Cardiac muscle cell (in vitro differentiated cells and primary cell): ENCODE measurements at regions not wholly inside any gene's neighbourhood (a gene's known extent, or its start where the extent isn't known, plus 50 kb on each side); places are given as distances from the start of the nearest gene placed in this dataset.
A peak's percentile ranks its signal among the peaks of the same experiment; 100 is the strongest.
"Not testable (repeated sequence)": the region's sequence is repeated elsewhere in the genome, so short reads cannot be mapped to it uniquely, and the experiment has no call there.

ENCODE experiments used
- DNase-seq, 2 donors: peaks; one replicate each; pipeline versions ENCODE4 v3.0.0 to v3.0.0-alpha.2; 2010 to 2017; ENCODE audit warnings: low read depth in 1 of 2, low spot score in 1 of 2
- H3K27ac ChIP-seq: fragments of 200-600 bp; sonication (generic); 2 replicates; pipeline ENCODE4 v1.5.1; 2016
- H3K27me3 ChIP-seq: fragments of 200-600 bp; sonication (generic); 2 replicates; pipeline ENCODE4 v1.6.0; 2016; ENCODE audit warnings: control low read depth
- H3K36me3 ChIP-seq: fragments of 200-600 bp; sonication (generic); 2 replicates; pipeline ENCODE4 v1.5.1; 2016; ENCODE audit warnings: control low read depth
- H3K4me1 ChIP-seq: fragments of 200-600 bp; sonication (generic); 2 replicates; pipeline ENCODE4 v1.8.1; 2017; ENCODE audit warnings: low read depth, mild to moderate bottlenecking, mixed run types
- H3K4me3 ChIP-seq: fragments of 200-600 bp; sonication (generic); 2 replicates; pipeline ENCODE4 v1.5.1; 2016; ENCODE audit warnings: mild to moderate bottlenecking
- H3K9me3 ChIP-seq: fragments of 200-600 bp; sonication (generic); 2 replicates; pipeline ENCODE4 v1.5.1; 2017; ENCODE audit warnings: low read depth, mild to moderate bottlenecking, control low read depth
- TF ChIP-seq, protein P1 (sequence below): IDR thresholded peaks from 2 replicates; pipeline ENCODE4 v1.5.1; 2012; ENCODE audit warnings: low read depth, mild to moderate bottlenecking, low read length

DNA sequence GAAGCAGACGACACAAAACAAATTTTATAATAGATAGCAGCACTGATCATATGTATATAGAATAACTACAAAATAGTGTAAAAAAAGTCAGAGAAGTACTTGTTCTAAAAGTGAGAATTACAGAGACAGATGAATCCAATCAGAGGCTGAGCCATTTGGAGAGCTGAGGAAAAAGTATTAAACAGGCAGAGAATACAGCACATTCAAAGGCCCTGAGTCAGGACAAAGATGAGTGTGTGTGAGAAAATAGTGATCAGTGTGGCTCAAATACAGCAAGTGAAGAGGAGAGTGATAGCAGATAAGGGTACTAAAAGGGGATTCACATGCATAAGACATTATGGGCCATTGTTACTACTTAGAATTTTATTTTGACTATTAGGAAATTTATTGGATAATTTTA, 430.6 kb upstream of the BRINP3 start:
- TF ChIP-seq, protein P1, sequence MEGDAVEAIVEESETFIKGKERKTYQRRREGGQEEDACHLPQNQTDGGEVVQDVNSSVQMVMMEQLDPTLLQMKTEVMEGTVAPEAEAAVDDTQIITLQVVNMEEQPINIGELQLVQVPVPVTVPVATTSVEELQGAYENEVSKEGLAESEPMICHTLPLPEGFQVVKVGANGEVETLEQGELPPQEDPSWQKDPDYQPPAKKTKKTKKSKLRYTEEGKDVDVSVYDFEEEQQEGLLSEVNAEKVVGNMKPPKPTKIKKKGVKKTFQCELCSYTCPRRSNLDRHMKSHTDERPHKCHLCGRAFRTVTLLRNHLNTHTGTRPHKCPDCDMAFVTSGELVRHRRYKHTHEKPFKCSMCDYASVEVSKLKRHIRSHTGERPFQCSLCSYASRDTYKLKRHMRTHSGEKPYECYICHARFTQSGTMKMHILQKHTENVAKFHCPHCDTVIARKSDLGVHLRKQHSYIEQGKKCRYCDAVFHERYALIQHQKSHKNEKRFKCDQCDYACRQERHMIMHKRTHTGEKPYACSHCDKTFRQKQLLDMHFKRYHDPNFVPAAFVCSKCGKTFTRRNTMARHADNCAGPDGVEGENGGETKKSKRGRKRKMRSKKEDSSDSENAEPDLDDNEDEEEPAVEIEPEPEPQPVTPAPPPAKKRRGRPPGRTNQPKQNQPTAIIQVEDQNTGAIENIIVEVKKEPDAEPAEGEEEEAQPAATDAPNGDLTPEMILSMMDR, result no peak
- Histone ChIP-seq H3K27ac (no peak overlapping the region), H3K4me3 (no peak overlapping the region), H3K36me3 (no peaks in the 10 kb centered on the region), H3K9me3 (no peaks in the 10 kb centered on the region), H3K4me1 (no peaks in the 10 kb centered on the region), H3K27me3 (no peaks in the 10 kb centered on the region)
- DNase-seq, result no peak

DNA sequence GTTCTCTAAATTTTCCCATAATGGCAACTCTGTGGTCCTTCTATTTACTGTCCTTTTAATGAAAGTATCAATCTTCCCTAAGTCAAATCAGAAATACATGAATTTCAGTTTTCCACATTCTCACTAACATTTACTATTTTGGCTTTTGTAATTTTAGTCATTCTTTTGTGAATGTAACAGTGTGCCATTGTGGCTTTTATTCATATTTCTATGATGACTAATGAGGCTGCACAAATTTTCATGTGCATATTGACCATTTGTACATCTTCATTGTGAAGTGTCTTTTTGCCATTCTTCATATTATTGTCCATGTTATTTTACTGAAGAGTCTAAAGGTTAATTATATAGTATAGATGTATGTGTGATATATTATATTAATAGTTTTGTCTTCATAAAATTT, 431.0 kb upstream of the BRINP3 start:
- DNase-seq, result peak in 1 of 2 donors; percentile 21
- no peaks in the 10 kb centered on the region for H3K9me3 ChIP-seq
- no peaks in the 10 kb centered on the region for H3K36me3 ChIP-seq
- H3K4me1 ChIP-seq, result no peaks in the 10 kb centered on the region
- TF ChIP-seq, protein P1, result no peak
- H3K4me3 ChIP-seq, result no peak overlapping the region
- no peak overlapping the region for H3K27ac ChIP-seq
- no peaks in the 10 kb centered on the region for H3K27me3 ChIP-seq

DNA sequence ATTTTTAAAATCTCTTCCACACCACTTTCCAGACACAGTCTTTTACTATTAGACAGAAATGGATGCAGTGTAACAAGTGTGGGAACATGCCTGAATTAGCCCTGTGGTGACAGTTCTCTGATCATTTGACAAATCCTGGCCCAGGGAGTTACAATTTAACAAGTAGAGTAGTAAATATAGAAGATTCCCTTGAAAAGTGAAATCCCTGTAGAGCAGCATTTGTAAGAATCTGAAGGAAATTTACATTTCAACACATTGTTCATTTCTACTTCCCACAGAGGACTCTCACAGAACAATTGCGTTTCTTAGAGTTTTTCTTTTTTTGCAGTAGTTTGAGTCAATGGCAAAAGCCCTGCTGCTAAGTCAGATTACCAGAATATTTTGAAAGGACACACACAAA, 458.3 kb upstream of the BRINP3 start:
- Histone ChIP-seq H3K36me3 (no peaks in the 10 kb centered on the region), H3K9me3 (no peaks in the 10 kb centered on the region), H3K4me3 (no peak overlapping the region), H3K27me3 (no peaks in the 10 kb centered on the region), H3K4me1 (no peaks in the 10 kb centered on the region), H3K27ac (no peak overlapping the region)
- DNase-seq, result no peak
- TF ChIP-seq, protein P1, result no peak

DNA sequence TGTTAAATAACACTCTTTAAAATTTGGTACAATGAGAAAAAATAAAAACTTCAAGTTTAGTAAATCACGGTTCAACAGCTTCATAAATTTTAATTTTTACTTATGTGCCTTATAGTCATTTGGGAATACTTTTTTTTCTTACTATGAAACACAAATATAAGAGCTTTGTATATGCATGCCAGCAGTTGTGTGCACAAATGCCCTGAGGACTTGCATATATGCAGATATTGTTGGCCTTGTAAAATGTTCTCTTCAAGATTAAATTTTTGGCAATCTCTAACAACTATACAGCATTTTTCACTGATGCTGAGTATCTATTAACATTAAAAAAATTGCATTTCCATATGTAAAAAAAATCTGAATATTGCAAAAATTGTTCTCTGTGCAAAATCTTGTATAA, 458.7 kb upstream of the BRINP3 start:
- no peaks in the 10 kb centered on the region for H3K27me3 ChIP-seq
- no peak overlapping the region for H3K4me3 ChIP-seq
- H3K36me3 ChIP-seq, result no peaks in the 10 kb centered on the region
- no peak overlapping the region for H3K27ac ChIP-seq
- H3K9me3 ChIP-seq, result no peaks in the 10 kb centered on the region
- no peak for DNase-seq
- H3K4me1 ChIP-seq, result no peaks in the 10 kb centered on the region
- TF ChIP-seq, protein P1, result no peak

DNA sequence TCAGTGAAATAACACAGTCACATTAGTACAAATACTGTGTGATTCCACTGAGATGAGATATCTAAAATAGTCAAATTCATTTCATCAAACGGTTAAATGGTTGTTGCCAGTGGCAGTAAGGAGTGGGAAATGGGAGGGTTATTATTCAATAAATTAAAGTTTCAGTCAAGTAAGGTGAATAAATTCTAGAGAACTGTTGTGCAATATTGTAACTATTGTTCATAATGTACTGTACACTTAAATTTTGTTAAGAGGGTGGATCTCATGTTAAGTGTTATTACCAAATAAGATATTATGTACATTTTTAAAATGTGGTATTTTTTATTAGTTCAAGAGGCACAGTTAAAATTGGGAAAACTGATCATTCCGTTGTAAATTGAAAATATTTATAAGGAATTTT, 463.3 kb upstream of the BRINP3 start:
- Histone ChIP-seq H3K4me1 (no peaks in the 10 kb centered on the region), H3K27me3 (no peaks in the 10 kb centered on the region), H3K9me3 (no peaks in the 10 kb centered on the region), H3K27ac (no peak overlapping the region), H3K36me3 (no peaks in the 10 kb centered on the region), H3K4me3 (no peak overlapping the region)
- DNase-seq, result no peak
- TF ChIP-seq, protein P1, result no peak

DNA sequence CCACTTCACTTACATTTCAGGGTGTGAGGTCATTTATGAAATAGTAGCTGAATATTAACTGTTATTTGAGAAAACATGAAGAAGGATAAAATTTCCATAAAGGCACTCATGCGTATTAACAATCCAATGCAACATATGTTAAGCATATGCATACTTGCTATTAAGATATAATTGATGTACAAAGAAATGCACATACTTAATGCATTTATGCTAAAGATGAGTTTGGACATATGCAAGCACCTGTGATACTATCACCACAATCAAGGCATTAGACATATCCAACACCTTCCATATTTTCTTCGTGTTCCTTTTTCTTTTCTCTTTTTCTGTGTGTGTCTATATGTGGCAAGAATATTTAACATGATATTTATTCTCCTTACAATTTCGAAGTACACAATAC, 464.8 kb upstream of the BRINP3 start:
- no peaks in the 10 kb centered on the region for H3K27me3 ChIP-seq
- no peak for DNase-seq
- TF ChIP-seq, protein P1, result no peak
- H3K4me1 ChIP-seq, result no peaks in the 10 kb centered on the region
- H3K4me3 ChIP-seq, result no peak overlapping the region
- no peaks in the 10 kb centered on the region for H3K36me3 ChIP-seq
- no peaks in the 10 kb centered on the region for H3K9me3 ChIP-seq
- no peak overlapping the region for H3K27ac ChIP-seq

DNA sequence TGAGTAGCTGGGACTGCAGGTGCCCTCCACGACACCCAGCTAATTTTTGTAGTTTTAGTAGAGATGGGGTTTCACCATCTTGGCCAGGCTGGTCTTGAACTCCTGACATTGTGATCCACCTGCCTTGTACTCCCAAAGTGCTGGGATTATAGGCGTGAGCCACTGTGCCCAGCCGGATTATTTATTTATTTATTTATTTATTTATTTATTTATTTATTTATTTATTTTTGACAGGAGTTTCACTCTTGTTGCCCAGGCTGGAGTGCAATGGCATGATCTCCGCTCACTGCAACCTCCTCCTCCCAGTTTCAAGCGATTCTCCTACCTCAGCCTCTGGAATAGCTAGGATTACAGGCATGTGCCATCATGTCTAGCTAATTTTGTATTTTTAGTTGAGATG, 466.1 kb upstream of the BRINP3 start:
- not testable (repeated sequence) for DNase-seq, H3K9me3 ChIP-seq, H3K27ac ChIP-seq, H3K36me3 ChIP-seq, H3K4me1 ChIP-seq, H3K4me3 ChIP-seq, H3K27me3 ChIP-seq
